ENCODE measurements at regions not wholly inside any gene's neighbourhood (a gene's known extent, or its start where the extent isn't known, plus 50 kb on each side); places are given as distances from the start of the nearest gene placed in this dataset.

GRCh38 chr11:91913407-91913806 lies 311.2 kb upstream of the FAT3 start:
- TF ChIP-seq HMGXB4 (CRISPR knock-in tag; IDR thresholded peaks at IDR 0.05), result no peak
- TF ChIP-seq ZNF121 (CRISPR knock-in tag; IDR thresholded peaks at IDR 0.05), result no peak
- TF ChIP-seq CTCF (IDR thresholded peaks at IDR 0.05), result no peak
- TF ChIP-seq SP1 (CRISPR knock-in tag; conservative IDR thresholded peaks at IDR 0.05), result no peak
- TF ChIP-seq FOXP4 (CRISPR knock-in tag; IDR thresholded peaks at IDR 0.05), result no peak
- TF ChIP-seq JUN (CRISPR knock-in tag; IDR thresholded peaks at IDR 0.05), result no peak
- no peak for TF ChIP-seq E2F1 (CRISPR knock-in tag; IDR thresholded peaks at IDR 0.05)
- TF ChIP-seq ZNF317 (CRISPR knock-in tag; IDR thresholded peaks at IDR 0.05; ENCODE audit: borderline replicate concordance, low read depth), result no peak
- TF ChIP-seq NFYB (CRISPR knock-in tag; conservative IDR thresholded peaks at IDR 0.05; ENCODE audit: low read depth), result no peak
- no peak for TF ChIP-seq PRDM15 (CRISPR knock-in tag; IDR thresholded peaks at IDR 0.05)
- no peak for TF ChIP-seq CREB1 (CRISPR knock-in tag; IDR thresholded peaks at IDR 0.05)
- TF ChIP-seq ATF2 (CRISPR knock-in tag; IDR thresholded peaks at IDR 0.05; ENCODE audit: borderline replicate concordance, low read depth), result no peak
- no peak for TF ChIP-seq USF2 (CRISPR knock-in tag; IDR thresholded peaks at IDR 0.05)
